ENCODE measurements at regions not wholly inside any gene's neighbourhood (a gene's known extent, or its start where the extent isn't known, plus 50 kb on each side); places are given as distances from the start of the nearest gene placed in this dataset.

- no peaks in the 10 kb centered on the region for H3K27me3 ChIP-seq
- H3K9me3 ChIP-seq (ENCODE audit: low read depth) = no peaks in the 10 kb centered on the region
- H3K27ac ChIP-seq = peak overlapping the region; percentile 68
- no peak for DNase-seq (ENCODE audit: low read depth in 1 of 2, low spot score in 1 of 2)
- H3K4me1 ChIP-seq (ENCODE audit: low read depth) = peaks cover 26% of the 10 kb centered on the region
- TF ChIP-seq CTCF (IDR thresholded peaks at IDR 0.05; ENCODE audit: low read depth, low read length) = no peak
- H3K36me3 ChIP-seq = no peaks in the 10 kb centered on the region
- no peak overlapping the region for H3K4me3 ChIP-seq
These were observed 54.6 kb upstream of the PKIB start for GRCh38 chr6:122555561-122555960.

GRCh38 chr6:122558080-122558479, 52.1 kb upstream of the PKIB start:
- Histone ChIP-seq H3K27ac (no peak overlapping the region), H3K4me3 (no peak overlapping the region), H3K27me3 (no peaks in the 10 kb centered on the region), H3K4me1 (ENCODE audit: low read depth) (peaks cover 26% of the 10 kb centered on the region), H3K9me3 (ENCODE audit: low read depth) (no peaks in the 10 kb centered on the region), H3K36me3 (no peaks in the 10 kb centered on the region)
- DNase-seq (ENCODE audit: low read depth in 1 of 2, low spot score in 1 of 2) = no peak
- TF ChIP-seq CTCF (IDR thresholded peaks at IDR 0.05; ENCODE audit: low read depth, low read length) = no peak
